ENCODE measurements at regions not wholly inside any gene's neighbourhood (a gene's known extent, or its start where the extent isn't known, plus 50 kb on each side); places are given as distances from the start of the nearest gene placed in this dataset.

DNA sequence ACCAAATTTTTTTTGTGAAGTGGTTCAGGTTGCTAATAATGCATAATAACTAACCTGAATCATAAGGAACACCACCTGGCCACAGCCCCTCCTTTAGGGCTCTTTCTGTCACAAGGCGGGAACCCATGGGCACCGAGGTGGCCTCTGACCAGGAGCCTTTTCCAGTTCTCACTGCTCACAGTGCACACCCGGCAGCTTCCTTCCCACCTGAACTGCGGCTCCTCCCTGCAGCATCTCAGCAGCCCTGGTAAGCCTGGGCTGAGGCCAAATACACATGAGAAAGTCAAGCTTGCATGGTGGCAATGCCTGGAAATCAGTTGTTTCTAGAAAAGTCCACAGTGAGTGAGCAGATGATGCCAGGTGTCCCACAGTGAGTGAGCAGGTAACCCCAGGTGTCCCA, 77.6 kb upstream of the SNTG2 start:
- DNase-seq (ENCODE audit: low read depth, low spot score) (no peak), ATAC-seq (no peak)
- peaks cover 5% of the 10 kb centered on the region; the same call in 1 of the 2 replicates for H3K27me3 ChIP-seq (ENCODE audit: control insufficient read depth, insufficient read depth, low read length)
- H3K9me3 ChIP-seq (ENCODE audit: control insufficient read depth, insufficient read depth, low read depth, low read length), result no peaks in the 10 kb centered on the region
- BruUV-seq (replicated peaks), result no TSS peak
- no peak overlapping the region for H3K4me3 ChIP-seq (ENCODE audit: low read depth in 2 of 2, low read length in 2 of 2)
- in situ Hi-C loops (cut with HindIII; ENCODE audit: low pct_unique_long_range_greater_than_20kb, low sequenced_read_pairs), result no loop called here
- no peak for TF ChIP-seq TCF7L2 (IDR thresholded peaks at IDR 0.05; ENCODE audit: low read depth, low read length)
- TF ChIP-seq SIN3A (IDR thresholded peaks at IDR 0.05; ENCODE audit: borderline replicate concordance, insufficient read depth, low read depth, low read length), result no peak
- TF ChIP-seq, protein P1, sequence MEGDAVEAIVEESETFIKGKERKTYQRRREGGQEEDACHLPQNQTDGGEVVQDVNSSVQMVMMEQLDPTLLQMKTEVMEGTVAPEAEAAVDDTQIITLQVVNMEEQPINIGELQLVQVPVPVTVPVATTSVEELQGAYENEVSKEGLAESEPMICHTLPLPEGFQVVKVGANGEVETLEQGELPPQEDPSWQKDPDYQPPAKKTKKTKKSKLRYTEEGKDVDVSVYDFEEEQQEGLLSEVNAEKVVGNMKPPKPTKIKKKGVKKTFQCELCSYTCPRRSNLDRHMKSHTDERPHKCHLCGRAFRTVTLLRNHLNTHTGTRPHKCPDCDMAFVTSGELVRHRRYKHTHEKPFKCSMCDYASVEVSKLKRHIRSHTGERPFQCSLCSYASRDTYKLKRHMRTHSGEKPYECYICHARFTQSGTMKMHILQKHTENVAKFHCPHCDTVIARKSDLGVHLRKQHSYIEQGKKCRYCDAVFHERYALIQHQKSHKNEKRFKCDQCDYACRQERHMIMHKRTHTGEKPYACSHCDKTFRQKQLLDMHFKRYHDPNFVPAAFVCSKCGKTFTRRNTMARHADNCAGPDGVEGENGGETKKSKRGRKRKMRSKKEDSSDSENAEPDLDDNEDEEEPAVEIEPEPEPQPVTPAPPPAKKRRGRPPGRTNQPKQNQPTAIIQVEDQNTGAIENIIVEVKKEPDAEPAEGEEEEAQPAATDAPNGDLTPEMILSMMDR (IDR thresholded peaks at IDR 0.05), result no peak
- ChIA-PET CTCF (no interaction called here), POLR2A (no interaction called here)
- no peak overlapping the region for H3K27ac ChIP-seq (ENCODE audit: low read length)
- intact Hi-C loops (cut with micrococcal nuclease; ENCODE audit: unreplicated experiment), result no loop called here
- H3K4me1 ChIP-seq (ENCODE audit: control insufficient read depth, insufficient read depth, low read length), result no peaks in the 10 kb centered on the region
- no peaks in the 10 kb centered on the region for H3K36me3 ChIP-seq (ENCODE audit: control insufficient read depth, insufficient read depth, low read length)

DNA sequence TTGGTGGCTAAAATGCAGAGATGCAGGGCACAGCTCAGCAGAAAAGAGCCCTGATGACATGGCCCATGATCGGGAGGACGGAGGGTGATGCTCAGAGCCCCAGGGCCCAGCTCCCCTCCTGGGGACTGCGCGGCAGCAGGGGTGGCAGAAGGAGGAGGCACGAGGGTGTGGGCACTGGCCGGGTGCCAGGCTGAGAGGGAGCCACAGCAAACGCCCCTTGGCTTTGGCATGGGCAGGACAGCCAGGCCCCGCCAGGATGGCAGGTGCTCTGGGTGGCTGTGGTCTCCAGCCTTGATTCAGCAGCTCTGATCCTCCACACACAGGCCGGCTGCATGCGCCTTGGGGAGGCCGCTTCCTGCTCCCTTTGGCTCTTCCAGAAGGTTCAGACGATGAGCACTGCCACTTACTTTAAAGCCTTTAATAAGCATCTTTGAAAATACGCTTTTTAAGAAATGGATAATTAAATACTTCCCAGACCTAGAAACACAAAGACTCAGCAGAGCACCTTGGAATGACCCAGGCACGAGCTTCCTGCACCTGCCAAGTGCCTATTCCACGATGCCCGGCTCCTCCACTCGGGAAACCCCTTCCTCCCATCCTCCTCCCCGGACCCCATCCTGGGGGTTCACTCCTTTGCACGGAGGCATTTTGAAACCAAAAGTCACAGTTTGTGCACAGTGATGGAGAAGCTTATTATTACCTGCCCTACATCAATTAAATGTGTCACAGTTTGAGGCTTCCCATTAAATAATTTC, 78.5 kb upstream of the SNTG2 start:
- Histone ChIP-seq H3K36me3 (ENCODE audit: control insufficient read depth, insufficient read depth, low read length) (no peaks in the 10 kb centered on the region), H3K4me1 (ENCODE audit: control insufficient read depth, insufficient read depth, low read length) (no peaks in the 10 kb centered on the region), H3K9me3 (ENCODE audit: control insufficient read depth, insufficient read depth, low read depth, low read length) (no peaks in the 10 kb centered on the region), H3K4me3 (ENCODE audit: low read depth in 2 of 2, low read length in 2 of 2) (no peak overlapping the region), H3K27ac (ENCODE audit: low read length) (no peak overlapping the region), H3K27me3 (ENCODE audit: control insufficient read depth, insufficient read depth, low read length) (peaks cover 7% of the 10 kb centered on the region; the same call in 1 of the 2 replicates)
- ChIA-PET CTCF (no interaction called here), POLR2A (no interaction called here)
- ATAC-seq (no peak), DNase-seq (ENCODE audit: low read depth, low spot score) (no peak)
- in situ Hi-C loops (cut with HindIII; ENCODE audit: low pct_unique_long_range_greater_than_20kb, low sequenced_read_pairs) (no loop called here), intact Hi-C loops (cut with micrococcal nuclease; ENCODE audit: unreplicated experiment) (no loop called here)
- TF ChIP-seq, protein P1 (IDR thresholded peaks at IDR 0.05), result no peak
- no peak for TF ChIP-seq SIN3A (IDR thresholded peaks at IDR 0.05; ENCODE audit: borderline replicate concordance, insufficient read depth, low read depth, low read length)
- TF ChIP-seq, protein P2, sequence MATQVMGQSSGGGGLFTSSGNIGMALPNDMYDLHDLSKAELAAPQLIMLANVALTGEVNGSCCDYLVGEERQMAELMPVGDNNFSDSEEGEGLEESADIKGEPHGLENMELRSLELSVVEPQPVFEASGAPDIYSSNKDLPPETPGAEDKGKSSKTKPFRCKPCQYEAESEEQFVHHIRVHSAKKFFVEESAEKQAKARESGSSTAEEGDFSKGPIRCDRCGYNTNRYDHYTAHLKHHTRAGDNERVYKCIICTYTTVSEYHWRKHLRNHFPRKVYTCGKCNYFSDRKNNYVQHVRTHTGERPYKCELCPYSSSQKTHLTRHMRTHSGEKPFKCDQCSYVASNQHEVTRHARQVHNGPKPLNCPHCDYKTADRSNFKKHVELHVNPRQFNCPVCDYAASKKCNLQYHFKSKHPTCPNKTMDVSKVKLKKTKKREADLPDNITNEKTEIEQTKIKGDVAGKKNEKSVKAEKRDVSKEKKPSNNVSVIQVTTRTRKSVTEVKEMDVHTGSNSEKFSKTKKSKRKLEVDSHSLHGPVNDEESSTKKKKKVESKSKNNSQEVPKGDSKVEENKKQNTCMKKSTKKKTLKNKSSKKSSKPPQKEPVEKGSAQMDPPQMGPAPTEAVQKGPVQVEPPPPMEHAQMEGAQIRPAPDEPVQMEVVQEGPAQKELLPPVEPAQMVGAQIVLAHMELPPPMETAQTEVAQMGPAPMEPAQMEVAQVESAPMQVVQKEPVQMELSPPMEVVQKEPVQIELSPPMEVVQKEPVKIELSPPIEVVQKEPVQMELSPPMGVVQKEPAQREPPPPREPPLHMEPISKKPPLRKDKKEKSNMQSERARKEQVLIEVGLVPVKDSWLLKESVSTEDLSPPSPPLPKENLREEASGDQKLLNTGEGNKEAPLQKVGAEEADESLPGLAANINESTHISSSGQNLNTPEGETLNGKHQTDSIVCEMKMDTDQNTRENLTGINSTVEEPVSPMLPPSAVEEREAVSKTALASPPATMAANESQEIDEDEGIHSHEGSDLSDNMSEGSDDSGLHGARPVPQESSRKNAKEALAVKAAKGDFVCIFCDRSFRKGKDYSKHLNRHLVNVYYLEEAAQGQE (IDR thresholded peaks at IDR 0.05; ENCODE audit: insufficient read depth in 1 of 2, low read depth in 2 of 2, low read length in 1 of 2), result no peak
- no peak for TF ChIP-seq POLR2AphosphoS5 (IDR thresholded peaks at IDR 0.05; ENCODE audit: low read depth, low read length)
- no peak for TF ChIP-seq TCF7L2 (IDR thresholded peaks at IDR 0.05; ENCODE audit: low read depth, low read length)
- no TSS peak for BruUV-seq (replicated peaks)
